ENCODE measurements at regions not wholly inside any gene's neighbourhood (a gene's known extent, or its start where the extent isn't known, plus 50 kb on each side); places are given as distances from the start of the nearest gene placed in this dataset.

DNA sequence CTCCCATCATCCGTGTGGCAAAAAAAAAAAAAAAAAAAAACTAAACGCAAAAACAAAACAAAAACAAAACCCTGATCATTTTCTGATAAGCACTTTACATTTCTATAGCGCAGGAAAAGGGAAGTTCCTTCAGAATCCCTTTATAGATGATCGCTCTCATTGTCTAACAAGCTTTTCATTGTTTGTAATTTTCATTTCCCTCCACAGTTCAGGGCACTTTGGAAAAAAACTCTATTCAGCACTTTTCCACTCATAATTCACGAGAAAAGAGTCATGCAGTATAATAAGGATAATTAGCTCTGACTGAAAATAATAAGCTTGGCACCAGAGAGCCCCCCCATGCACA is 89.4 kb upstream of the ATXN1 start:
- DNase-seq (ENCODE audit: low read depth), result no peak

DNA sequence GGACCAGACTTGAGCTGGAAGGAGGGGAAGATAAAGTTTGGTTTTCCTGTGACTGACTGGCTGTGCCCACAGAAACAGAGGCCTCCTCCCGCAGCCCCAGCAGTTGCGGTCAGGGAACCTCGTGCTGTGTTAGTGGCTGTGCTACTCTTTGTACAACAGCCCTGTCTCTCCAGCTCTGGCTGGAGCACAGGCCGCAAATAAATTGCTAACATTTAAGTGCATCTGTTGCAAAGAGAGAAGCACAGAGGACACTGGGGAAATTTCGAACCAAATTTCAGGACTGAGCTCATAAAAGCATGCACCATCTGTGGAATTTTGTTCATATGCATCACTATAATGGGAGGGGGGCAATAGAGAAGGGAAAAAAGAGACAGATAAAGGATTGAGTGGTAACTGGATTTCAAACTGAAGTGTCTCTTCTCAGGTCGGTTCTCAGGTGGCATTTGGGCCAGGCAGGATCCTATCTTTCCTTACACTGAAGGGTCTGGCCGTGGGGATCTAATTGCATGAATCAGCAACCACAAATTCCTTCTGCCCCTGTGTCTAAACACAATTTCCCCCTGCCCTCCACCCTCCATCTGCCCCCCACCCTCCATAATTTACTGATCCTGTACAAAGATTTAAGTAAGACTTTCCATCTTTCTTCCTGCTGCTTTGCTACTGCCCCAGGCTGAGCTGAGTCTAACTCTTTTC is 88.9 kb upstream of the ATXN1 start:
- no peak for DNase-seq (ENCODE audit: low read depth)

DNA sequence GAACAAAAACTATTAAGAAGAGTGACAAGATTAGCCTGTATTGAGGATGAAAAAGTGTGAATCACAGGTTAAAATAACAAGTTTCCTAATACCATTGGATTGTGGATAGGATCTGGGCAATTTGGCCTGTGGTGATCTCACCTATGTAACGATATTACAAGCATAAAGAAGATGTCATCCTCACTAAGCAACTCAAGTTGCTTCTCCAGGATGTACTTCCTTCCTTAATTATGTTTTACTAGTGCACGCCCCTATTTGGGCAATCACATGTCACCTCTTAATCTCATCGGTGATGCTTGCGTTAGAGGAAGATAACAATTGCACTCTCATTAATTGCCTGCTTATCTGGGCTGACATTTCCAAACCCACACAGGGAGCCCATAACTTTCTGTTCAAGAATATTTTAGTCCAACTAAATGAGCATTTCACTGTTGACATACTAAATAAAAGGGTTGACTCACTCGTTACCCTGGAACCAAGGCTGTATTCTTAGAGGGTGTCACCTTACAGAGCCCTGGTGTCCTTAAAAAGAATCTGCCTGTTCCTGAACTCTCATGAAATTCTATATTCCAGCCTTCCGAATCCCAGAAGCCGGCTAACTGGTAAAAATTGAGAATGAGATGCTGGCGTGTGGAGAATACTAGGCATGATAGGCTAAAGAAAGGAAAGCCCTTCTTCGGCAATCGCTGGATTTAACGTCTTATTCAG is 88.2 kb upstream of the ATXN1 start:
- no peak for DNase-seq (ENCODE audit: low read depth)

DNA sequence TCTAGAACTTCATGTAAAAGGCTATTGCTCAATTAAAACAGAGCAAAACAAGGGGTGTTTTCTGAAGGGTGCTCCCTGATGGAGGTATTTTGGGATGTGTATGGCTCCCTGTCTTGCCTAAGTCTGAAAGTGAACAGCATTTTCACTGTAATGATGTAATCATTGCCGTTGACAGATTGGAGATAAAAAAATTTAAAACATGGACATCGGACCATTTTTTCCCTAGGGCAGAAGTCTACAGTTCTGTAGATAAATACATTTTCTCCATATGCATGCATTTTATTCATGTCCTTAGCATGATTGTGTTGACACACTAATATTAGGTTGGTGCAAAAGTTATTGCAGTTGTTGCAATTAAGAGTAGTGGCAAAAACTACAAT is 85.1 kb upstream of the ATXN1 start:
- DNase-seq (ENCODE audit: low read depth), result no peak

DNA sequence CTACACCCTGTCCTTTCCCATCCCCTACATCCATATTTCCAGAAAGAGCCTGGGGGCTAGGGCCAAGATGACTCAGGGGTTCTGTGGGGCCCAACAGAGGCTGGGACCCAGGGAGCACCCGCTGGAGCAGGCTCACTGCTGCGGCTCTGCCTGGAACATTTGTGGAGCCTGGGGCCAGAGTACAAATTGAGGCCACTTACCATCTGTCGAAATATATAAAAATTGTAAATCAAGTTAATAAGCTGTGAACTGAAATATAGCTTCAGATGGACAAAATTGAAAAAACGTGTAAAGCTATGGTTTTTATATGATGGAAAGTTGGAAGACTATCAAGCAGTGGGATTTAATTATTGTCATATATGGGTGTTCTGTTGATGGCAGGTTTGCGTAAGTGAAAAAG is 82.9 kb upstream of the ATXN1 start:
- DNase-seq (ENCODE audit: low read depth), result no peak

DNA sequence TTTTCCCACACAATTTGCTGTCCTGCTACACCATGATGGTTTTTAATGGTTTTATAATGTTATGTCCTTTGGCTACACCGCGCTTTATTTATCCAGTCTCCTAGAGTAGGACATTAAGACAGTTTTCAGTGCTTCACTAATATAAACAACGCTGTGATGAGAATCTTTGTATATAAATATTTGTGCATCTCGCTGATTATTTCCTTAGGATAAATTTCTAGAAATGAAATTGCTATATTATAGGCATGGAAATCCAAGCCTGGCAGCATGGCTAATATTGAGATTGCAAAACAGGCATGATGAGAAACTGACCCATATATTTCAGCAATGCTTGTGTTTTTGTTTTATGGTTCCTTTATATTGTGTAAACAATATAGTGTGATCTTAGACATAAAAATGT is 81.4 kb upstream of the ATXN1 start:
- no peak for DNase-seq (ENCODE audit: low read depth)

DNA sequence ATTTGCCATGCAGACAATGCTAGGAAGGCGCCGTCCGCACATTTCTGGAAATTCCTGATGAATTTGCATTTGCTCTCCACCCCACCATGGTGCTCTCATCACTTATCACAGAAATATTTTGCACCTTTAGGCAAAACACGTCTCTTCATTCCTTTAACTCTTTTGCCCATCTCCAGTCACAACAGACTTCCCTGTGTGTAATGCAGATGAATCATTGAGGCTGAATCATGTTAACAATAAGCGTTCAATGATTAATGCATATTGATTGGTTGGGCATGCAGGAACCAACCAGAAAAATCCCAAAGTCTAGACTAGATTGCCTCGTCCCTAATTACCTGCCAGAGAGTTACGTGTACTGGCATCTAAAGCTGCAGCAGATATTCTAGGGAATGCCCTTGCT is 80.0 kb upstream of the ATXN1 start:
- peak; percentile 2 for DNase-seq (ENCODE audit: low read depth)

DNA sequence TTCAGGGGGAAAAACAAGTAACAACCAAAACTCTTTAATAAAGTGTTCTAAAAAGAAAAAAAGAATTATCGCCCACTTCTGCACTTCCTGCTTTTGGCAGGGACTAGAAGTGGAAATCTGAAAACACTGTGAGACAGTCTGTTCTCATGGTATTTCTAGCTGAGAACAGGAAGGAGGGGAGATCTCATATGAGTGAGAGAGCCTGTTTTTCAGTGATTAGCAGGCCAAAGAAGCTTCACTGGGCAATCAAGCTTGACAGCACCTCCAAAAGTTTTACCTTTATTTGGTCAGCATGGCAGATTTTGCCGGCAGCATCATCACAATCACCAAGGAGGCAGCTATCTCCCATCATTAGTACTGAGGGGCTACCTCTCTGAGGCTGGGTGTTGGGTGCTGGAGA is 79.5 kb upstream of the ATXN1 start:
- no peak for DNase-seq (ENCODE audit: low read depth)

DNA sequence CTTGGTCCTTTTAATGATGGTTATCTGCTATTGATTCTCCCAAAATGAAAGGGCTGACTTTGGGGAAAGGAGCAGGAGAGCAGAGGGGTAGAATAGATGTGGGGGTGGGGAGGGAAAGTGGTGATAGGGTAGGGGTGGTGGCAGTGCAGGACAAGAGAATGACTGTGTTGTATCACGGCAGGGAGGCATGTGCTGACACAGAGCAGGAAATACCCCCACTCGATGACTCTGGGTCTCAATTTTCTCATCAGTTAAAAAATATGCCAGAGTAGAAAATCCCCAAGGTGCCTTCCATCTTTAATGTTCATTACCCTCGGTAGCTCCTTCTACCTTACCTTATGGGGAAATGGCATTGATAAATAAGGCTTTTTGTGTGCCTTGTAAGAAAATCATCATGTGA is 79.0 kb upstream of the ATXN1 start:
- DNase-seq (ENCODE audit: low read depth), result no peak

DNA sequence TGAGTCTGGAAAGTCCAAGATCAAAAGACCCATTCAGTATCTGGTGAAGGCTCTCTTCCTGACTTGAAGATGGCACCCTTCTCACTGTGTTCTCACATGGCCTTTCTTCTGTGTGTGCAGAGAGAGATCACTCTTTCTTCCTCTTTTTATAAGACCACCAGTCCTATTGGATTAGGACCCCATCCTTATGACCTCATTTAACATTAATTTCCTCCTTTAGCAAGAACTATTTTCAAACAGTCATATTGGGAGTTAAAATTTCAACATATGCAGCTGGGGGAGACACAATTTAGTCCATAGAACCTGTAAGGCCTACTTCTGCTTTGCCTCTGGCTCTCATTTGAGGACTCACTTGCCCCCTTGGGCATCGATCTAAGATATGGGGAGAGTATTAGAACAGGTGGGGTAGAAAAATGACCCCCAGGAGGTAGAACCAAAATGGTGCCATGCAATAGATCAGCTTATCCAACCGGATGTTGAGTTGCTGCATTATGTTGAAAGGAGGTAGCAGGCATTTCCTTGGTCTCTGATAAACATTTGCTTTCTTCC is 78.4 kb upstream of the ATXN1 start:
- no peak for DNase-seq (ENCODE audit: low read depth)

DNA sequence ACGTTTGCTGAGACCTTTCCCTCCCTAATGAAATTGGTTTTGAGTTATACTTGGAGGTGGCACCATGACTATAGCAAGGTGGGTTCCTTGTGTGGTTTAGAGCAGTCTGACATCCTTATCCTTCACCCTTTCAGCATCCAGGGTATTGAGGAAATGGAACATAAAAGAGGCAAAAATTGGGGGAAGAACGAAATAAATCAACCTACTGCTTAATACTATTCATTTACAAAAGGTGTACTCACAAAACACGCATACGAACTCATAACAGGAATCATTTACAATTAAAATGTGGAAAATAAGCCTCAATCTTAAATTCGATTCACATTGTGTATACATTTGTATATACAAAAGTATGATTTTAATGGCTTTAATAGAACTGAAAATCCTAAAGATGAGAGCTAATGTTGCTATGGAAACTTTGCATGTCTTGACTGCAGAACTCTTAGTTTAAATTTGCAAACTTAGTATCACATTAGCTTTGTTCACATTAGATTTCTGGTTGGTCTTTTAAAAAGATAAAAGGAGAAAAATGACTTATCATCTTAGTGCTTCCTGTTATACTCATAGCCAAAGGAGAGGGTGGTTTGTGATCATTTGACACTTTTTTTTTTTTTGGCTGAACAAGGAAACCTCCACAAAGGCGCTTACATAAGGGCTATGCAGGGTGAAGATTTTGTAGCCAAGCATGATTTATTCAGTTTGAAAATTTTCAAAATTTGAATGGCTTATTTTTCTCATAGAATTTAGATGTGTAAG is 76.1 kb upstream of the ATXN1 start:
- no peak for DNase-seq (ENCODE audit: low read depth)

DNA sequence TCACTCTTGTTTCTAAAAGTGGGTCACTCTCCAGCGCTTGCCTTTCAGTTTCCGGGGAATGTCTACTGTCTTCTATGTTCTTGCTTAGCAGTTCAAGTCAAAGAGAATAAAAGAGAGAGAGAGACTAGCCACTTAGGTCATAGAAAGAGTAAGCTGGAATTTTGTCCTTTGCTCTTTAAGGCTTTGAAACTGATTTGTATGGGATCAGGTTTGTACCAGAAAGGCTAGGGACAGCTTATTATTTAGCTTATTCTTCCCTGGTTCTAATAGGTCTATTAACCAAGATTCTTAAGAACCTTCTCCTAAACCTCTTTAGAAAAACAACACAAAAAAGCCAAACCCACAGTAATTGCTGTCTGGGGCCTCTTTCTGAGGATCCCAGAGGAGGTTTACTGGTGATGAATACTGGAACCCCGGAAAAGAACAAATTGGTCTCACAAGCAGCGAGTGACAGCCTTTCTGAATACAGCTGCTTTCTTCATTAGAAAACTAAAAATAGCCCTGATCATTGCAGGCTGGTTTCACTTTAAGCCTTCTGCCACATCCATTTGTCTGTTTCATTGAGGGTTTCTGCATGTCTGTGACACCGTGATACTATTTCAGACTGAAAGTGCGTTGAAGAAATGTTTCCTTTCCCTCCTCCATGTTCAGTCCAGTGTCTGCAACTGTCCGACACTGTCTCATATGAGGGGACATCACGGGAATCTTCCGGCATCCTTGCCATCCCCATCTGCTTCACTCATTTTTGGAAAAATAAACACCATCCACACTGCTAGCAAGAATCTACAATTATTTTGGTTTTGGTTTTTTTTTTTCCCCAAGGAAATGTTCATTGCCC is 75.1 kb upstream of the ATXN1 start:
- DNase-seq (ENCODE audit: low read depth), result no peak

DNA sequence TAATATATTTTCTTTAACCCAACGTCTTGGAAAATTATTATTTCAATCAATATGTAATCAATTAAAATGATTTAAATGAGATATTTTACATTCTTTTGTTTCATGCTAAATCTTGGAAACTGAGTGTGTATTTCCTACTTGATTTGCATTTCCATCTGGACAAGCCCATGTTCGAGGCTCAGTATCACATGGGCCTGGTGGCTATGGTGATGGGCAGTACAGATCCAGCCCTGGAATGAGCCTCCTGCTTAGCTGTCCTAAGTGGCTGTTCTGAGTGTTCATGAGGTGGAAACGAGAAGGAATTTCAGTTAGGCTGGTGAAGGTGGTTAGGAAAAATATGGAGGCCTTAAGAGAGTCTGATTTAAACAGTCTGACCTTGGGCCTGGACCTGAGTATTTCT is 73.0 kb upstream of the ATXN1 start:
- no peak for DNase-seq (ENCODE audit: low read depth)

DNA sequence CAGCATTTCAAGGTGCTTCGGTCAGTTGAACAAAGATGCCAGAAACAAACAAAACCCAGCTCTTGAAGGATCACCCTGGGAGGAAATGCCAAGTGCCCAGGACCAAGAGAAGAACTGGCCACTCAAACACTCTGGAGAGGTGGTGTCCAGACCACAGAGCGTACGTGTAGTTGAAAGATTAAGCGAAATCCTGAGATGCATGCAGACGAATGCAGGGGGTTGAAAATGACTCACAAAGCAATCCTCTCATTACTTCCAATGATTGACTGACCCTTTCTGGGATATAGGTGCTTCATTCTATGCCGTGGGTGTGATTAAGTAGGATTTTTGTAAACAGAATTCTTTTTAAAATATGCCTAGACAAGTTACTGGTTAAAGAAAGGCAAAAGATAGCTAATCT is 71.5 kb upstream of the ATXN1 start:
- DNase-seq (ENCODE audit: low read depth), result no peak

DNA sequence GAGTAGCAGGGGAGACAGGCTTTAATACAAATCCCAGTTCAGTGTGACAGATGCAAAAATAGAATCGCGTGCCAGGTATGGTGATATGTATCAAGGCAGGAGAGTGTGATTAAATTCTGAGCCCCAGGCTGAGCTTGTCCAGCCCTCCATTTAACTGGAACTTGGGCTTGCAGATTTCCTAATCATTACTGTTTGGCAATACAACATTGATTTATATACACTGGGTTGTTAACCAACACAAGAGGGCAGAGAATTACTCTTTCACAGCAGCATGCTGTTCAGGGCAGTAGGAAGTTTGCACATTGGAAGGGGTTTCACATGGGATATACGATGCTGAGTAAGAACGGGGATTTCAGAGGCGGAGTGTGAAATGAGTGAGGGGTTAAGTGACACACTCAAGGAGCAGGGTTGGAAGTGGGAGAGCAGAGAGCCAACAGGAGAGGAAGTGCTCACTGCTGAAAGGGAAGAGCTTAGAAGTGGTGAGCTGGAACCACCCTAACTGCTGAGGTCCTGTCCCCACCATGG is 70.8 kb upstream of the ATXN1 start:
- no peak for DNase-seq (ENCODE audit: low read depth)

DNA sequence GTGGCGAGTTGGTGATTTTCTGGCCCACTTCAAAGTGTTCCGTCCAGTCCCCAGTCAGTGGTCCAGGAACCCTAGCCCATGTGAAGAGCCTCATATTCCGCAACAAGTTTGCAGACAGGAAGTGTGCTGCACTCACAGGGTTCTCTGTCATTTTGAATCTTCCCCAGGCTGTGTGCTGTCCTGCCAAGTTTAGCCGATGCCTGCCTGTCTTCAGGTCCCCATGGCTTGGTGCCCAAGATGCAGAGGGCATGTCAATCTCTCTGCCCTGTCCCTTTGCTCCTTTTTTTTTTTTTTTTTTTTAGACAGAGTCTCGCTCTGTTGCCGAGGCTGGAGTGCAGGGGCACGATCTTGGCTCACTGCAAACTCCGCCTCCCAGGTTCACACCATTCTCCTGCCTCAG is 69.9 kb upstream of the ATXN1 start:
- DNase-seq (ENCODE audit: low read depth), result no peak

DNA sequence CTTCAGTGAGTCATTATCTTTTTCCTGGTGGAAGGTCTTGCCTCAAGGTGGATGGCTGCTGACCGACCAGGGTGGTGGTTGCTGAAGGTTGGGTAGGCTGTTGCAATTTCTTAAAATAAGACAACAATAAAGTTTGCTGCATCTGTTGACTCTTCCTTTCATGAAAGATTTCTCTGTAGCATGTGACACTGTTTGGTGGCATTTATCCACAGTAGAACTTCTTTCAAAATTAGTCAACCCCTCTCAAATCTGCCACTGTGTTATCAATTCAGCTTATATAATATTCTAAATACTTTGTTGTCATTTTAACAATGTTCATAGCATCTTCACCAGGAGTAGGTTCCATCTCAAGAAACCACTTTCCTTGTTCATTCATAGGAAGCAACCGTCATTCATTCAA is 66.8 kb upstream of the ATXN1 start:
- no peak for DNase-seq (ENCODE audit: low read depth)

DNA sequence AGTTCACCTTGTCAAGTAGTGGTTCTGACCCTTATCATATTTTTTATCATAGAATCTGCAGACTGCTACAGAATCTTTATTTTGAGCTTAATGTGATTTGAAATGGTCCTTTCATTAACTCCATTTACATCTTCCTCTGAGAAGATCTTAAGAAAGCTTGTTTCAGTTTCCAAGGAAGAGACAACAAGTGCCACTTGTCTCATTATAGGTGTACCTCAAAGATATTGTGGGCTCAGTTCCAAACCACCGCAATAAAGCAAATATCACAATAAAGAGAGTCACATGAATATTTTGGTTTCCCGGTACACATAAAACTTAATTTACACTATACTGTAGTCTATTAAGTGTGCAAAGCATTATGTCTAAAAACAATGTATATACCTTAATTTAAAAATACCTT is 66.4 kb upstream of the ATXN1 start:
- DNase-seq (ENCODE audit: low read depth), result no peak

DNA sequence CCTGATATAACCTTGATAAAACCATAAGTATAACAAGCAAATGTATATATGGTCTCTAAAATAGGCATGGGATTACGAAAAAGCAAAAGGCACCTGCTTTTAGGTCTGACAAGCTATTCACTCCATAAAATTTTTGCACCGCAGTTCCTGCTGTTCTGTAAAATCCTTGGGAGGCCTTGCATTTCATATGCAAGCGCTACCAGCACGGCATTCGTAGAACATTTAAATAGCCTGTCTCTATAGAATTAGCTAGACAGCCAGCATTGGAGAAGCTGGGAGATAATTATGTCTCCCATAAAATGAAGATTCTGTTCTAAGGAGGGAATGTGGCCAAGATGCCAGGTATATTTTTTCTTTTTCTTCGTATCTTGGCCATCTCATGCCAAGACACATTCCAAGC is 64.5 kb upstream of the ATXN1 start:
- no peak for DNase-seq (ENCODE audit: low read depth)

DNA sequence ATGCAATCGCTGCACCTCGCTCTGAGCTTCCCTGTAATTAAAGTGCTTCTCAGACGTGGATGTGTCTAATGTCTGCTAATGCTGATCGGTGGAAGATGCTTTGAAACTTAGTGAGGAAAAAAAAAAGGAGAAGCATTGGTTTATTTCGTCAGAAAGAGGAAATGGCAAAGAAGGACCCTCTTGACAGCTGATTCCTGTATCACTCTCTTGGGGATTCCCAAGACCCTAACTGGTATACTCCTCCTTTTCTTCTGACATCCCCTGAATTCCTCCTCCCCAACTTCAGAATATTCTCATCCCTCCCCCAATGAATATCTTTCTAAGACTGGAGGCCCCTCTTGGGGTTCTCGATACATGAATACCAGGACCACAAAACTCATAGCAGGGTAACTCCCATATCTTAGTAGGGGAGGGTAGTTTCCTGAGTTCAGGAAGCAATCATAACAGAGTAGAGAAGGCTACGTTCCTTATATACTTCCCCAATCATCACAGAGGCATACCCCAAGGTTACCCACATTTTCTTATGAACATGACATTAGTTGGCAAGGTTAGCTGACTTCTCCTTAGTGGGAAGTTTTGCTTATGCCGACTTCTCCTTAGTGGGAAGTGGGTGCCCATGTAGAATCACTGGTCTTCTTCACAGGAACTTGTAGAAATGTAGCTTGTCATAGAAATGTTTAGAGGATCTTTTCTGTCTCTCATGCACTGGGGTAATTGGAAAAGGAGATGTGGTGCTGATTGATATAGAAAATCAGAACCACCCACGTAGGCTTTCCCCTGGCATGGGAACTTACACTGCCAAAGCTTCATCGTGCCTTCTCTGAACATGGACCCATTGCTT is 63.8 kb upstream of the ATXN1 start:
- no peak for DNase-seq (ENCODE audit: low read depth)

DNA sequence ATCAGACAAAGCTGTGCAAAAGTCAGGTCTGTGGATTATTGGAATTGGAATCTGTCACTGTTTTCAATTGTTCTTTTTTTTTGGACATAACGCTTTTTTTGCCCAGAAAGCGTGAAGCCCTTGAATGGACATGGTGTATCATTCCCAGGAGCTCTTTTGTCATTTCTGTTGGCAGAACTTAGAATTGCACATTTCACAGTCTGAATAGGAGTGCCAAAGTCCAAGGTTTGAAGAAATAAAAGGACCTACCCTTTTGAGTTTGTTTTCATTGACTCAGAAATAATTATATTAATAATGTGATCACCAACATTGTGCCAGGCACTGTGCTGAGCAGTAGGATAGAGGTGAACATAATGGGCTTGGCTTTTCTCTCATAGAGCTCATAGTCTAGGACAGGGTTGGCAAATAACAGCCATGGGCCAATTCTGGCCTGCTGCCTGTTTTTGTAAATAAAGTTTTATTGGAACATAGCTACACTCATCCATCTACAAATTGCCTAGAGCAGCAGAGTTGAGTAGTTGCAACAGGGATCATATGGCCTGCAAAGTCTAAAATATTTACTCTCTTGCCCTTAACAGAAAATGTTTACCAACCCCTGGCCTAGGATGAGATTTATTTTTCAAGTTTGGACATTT is 62.6 kb upstream of the ATXN1 start:
- no peak for DNase-seq (ENCODE audit: low read depth)

All from HS-5 (cell line).